GM12873 (cell line): ENCODE measurements at regions not wholly inside any gene's neighbourhood (a gene's known extent, or its start where the extent isn't known, plus 50 kb on each side); places are given as distances from the start of the nearest gene placed in this dataset.

Source experiments
- CTCF ChIP-seq: IDR thresholded peaks from 2 replicates; pipeline ENCODE4 v1.5.1; 2012; ENCODE audit warnings: low read depth, mild to moderate bottlenecking, moderate library complexity, low read length, control low read depth; ENCODE audit not compliant: insufficient read depth; ENCODE audit errors: missing control alignments

GRCh38 chr4:19675172-19675811, 576.4 kb upstream of the SLIT2 start:
- no peak for TF ChIP-seq CTCF

GRCh38 chr4:19659101-19659500, 592.6 kb upstream of the SLIT2 start:
- TF ChIP-seq CTCF: no peak

GRCh38 chr4:19657856-19658255, 593.8 kb upstream of the SLIT2 start:
- TF ChIP-seq CTCF: no peak

- no peak for TF ChIP-seq CTCF
Observed at GRCh38 chr4:19655666-19656065, 596.0 kb upstream of the SLIT2 start.

- no peak for TF ChIP-seq CTCF
Observed at GRCh38 chr4:19650903-19651864, 600.5 kb upstream of the SLIT2 start.

- TF ChIP-seq CTCF: no peak
Observed at GRCh38 chr4:19645589-19645988, 606.1 kb upstream of the SLIT2 start.

- no peak for TF ChIP-seq CTCF
Observed at GRCh38 chr4:19636451-19636850, 615.3 kb upstream of the SLIT2 start.
